A549 (cell line): ENCODE measurements at regions not wholly inside any gene's neighbourhood (a gene's known extent, or its start where the extent isn't known, plus 50 kb on each side); places are given as distances from the start of the nearest gene placed in this dataset.

Experiments used
- CTCF ChIP-seq: fragments of >200 bp; sonication (Bioruptor Twin); formaldehyde crosslinking; IDR thresholded peaks from 3 replicates; pipeline ENCODE4 v1.5.1; 2016
- EP300 ChIP-seq, 2 experiments: fragments of >200 bp; sonication (Bioruptor Twin); formaldehyde crosslinking; IDR thresholded peaks; 2 replicates in 1 of 2; 3 replicates in 1 of 2; pipeline ENCODE4 v1.6.1; 2016 to 2017
- MAX ChIP-seq: IDR thresholded peaks from 2 replicates; pipeline ENCODE4 v1.6.1; 2012
- SMC3 ChIP-seq: fragments of >200 bp; sonication (Bioruptor Twin); formaldehyde crosslinking; IDR thresholded peaks from 3 replicates; pipeline ENCODE4 v1.6.1; 2018; ENCODE audit warnings: inconsistent platforms

- TF ChIP-seq CTCF, result no peak
- TF ChIP-seq MAX, result no peak
- no peak for TF ChIP-seq EP300 (IDR thresholded peaks at IDR 0.05)
- no peak for TF ChIP-seq SMC3
Measured at GRCh38 chr5:72619251-72619650, 112.0 kb upstream of the ZNF366 start.
